HUES48 (cell line): ENCODE measurements at regions not wholly inside any gene's neighbourhood (a gene's known extent, or its start where the extent isn't known, plus 50 kb on each side); places are given as distances from the start of the nearest gene placed in this dataset.
"Not testable (repeated sequence)": the region's sequence is repeated elsewhere in the genome, so short reads cannot be mapped to it uniquely, and the experiment has no call there.

Experiments used
- H3K27ac ChIP-seq: one replicate; pipeline ENCODE4 v1.7.0; 2013; ENCODE audit warnings: low read depth, low read length, inconsistent platforms
- H3K27me3 ChIP-seq: 2 replicates; pipeline ENCODE4 v1.6.1; 2013; ENCODE audit warnings: mild to moderate bottlenecking, low read length; ENCODE audit not compliant: control insufficient read depth, insufficient read depth
- H3K36me3 ChIP-seq: 2 replicates; pipeline ENCODE4 v1.6.1; 2013; ENCODE audit warnings: low read length; ENCODE audit not compliant: control insufficient read depth, insufficient read depth
- H3K4me1 ChIP-seq: 2 replicates; pipeline ENCODE4 v1.6.1; 2013; ENCODE audit warnings: mild to moderate bottlenecking, low read length; ENCODE audit not compliant: control insufficient read depth, insufficient read depth
- H3K4me3 ChIP-seq: 2 replicates; pipeline ENCODE4 v1.5.1; 2013; ENCODE audit warnings: mild to moderate bottlenecking, low read depth, low read length
- H3K9ac ChIP-seq: 2 replicates; pipeline ENCODE4 v1.6.1; 2013; ENCODE audit warnings: mild to moderate bottlenecking, low read depth, low read length, moderate library complexity
- H3K9me3 ChIP-seq: 2 replicates; pipeline ENCODE4 v1.6.1; 2013; ENCODE audit warnings: low read length; ENCODE audit not compliant: control insufficient read depth, insufficient read depth

DNA sequence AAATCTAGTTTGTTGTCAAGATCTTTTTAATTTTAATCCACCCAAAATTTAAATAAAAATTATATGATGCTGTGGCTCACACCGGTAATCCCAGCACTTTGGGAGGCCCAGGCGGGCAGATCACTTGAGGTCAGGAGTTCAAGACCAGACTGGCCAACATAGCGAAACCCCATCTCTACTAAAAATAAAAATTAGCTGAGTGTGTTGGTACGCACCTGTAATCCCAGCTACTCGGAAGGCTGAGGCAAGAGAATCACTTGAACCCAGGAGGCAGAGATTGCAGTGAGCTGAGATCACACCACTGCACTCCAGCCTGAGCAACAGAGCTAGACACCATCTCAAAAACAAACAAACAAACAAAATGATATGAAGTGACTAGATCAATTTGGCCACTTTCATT lies 253.0 kb upstream of the MGMT start:
- H3K36me3 ChIP-seq, H3K4me1 ChIP-seq, H3K4me3 ChIP-seq, H3K9ac ChIP-seq, H3K27me3 ChIP-seq, H3K27ac ChIP-seq, H3K9me3 ChIP-seq: not testable (repeated sequence)

DNA sequence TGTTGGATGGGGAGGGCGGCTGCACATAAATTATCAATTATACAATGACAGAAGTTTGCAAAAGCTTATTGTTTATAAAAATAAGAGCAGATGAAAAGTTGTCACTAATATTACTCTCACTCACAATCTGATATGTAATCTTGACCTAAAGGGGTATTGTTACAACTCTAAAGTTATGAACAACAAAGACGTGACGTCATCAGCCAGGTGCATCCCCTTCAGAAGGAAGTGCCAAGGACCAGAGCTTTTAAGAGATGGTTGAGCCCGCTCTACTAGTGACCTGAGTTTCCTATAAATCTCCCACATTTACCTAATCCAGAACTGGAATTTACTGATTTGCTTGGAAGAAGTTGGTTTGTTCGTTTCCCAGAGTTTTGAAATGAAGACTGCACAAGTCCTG lies 247.7 kb upstream of the MGMT start:
- no peaks in the 10 kb centered on the region for H3K9me3 ChIP-seq
- H3K27me3 ChIP-seq, result no peaks in the 10 kb centered on the region
- H3K4me3 ChIP-seq, result no peak overlapping the region
- no peaks in the 10 kb centered on the region for H3K36me3 ChIP-seq
- peaks cover 6% of the 10 kb centered on the region; the same call in 1 of the 2 replicates for H3K4me1 ChIP-seq
- no peak overlapping the region for H3K27ac ChIP-seq
- no peak overlapping the region for H3K9ac ChIP-seq

DNA sequence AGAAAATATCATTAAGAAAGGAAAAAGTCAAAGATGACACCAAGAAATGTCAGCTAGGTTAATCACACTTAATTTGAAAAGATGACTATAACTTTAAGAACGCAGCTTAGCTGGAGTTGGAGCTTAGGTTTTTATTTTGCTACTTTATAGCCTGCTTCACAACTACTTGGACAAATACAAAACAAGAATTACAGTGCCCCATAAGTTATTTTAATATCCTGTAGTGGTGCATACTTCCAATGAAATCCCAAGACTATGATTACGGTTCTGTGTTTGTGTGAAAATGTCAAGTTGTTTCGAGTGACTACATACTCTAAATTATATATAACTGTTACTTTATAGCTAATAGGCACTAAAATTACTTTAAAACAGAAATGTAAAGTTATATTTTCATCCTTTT lies 244.6 kb upstream of the MGMT start:
- H3K9me3 ChIP-seq, result no peaks in the 10 kb centered on the region

DNA sequence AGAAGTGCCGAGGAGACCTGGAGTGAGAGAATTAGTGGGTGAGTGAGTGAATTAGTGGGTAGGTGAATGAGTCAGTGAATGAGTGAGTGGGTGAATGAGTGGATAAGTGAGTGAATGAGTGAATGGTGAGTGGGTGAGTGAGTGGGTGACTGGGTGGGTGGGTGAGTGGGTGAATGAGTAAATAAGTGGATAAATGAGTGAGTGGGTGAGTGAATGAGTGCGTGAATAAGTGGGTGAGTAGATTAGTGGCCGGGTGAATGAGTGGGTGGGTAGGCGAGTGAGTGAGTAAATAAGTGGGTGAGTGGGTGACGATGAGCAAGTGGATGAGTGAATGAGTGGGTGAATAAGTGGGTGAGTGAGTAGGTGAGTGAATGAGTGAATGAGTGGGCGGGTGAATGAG lies 243.7 kb upstream of the MGMT start:
- no peaks in the 10 kb centered on the region for H3K36me3 ChIP-seq
- peaks cover 6% of the 10 kb centered on the region; the same call in 1 of the 2 replicates for H3K4me1 ChIP-seq
- H3K4me3 ChIP-seq, result no peak overlapping the region
- no peak overlapping the region for H3K27ac ChIP-seq
- no peaks in the 10 kb centered on the region for H3K27me3 ChIP-seq
- no peak overlapping the region for H3K9ac ChIP-seq
- H3K9me3 ChIP-seq, result no peaks in the 10 kb centered on the region

More for the DNA sequence above, 244.6 kb upstream of the MGMT start:
- no peak overlapping the region for H3K9ac ChIP-seq
- H3K27me3 ChIP-seq, result no peaks in the 10 kb centered on the region
- no peak overlapping the region for H3K27ac ChIP-seq
- no peaks in the 10 kb centered on the region for H3K36me3 ChIP-seq
- peaks cover 6% of the 10 kb centered on the region; the same call in 1 of the 2 replicates for H3K4me1 ChIP-seq
- H3K4me3 ChIP-seq, result no peak overlapping the region

DNA sequence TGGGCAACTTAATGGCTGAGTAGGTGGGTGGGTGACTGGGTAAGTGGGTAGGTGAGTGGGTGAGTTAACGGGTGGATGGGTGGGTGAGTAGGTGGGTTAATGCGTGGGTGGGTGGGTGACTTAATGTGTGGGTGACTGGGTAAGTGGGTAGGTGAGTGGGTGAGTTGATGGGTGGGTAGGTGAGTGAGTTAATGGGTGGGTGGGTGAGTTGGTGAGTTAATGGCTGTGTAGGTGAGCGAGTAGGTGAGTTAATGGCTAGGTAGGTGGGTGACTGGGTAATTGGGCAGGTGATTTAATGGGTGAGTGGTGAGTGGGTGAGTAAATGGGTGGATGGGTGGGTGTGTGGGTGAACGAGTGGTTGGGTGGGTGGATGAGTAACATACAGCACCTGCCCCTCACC lies 243.0 kb upstream of the MGMT start:
- no peaks in the 10 kb centered on the region for H3K36me3 ChIP-seq
- peaks cover 6% of the 10 kb centered on the region; the same call in 1 of the 2 replicates for H3K4me1 ChIP-seq
- H3K27me3 ChIP-seq, result no peaks in the 10 kb centered on the region
- H3K9me3 ChIP-seq, result no peaks in the 10 kb centered on the region
- no peak overlapping the region for H3K4me3 ChIP-seq
- H3K9ac ChIP-seq, result no peak overlapping the region
- no peak overlapping the region for H3K27ac ChIP-seq

DNA sequence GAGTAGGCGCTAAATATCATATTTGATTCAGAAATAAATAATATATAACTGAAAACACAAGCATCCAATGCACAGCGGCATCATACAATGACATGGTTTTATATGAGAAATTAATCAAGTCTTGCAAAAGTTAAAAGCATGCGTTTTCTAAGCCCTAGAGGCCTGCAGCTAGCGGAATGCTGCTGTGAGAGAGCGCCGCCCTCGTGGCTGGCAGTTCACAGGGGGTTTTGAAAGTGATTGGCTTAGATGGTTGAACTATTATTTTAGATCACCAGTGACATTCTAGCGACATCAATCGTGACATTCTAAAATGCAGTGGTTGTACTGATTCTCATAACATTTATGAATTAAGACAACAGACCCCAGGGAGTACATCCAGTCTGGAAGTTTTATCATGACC lies 235.2 kb upstream of the MGMT start:
- no peaks in the 10 kb centered on the region for H3K4me1 ChIP-seq
- H3K36me3 ChIP-seq, result no peaks in the 10 kb centered on the region
- H3K27ac ChIP-seq, result no peak overlapping the region
- H3K4me3 ChIP-seq, result no peak overlapping the region
- H3K27me3 ChIP-seq, result no peaks in the 10 kb centered on the region
- H3K9ac ChIP-seq, result no peak overlapping the region
- H3K9me3 ChIP-seq, result no peaks in the 10 kb centered on the region

DNA sequence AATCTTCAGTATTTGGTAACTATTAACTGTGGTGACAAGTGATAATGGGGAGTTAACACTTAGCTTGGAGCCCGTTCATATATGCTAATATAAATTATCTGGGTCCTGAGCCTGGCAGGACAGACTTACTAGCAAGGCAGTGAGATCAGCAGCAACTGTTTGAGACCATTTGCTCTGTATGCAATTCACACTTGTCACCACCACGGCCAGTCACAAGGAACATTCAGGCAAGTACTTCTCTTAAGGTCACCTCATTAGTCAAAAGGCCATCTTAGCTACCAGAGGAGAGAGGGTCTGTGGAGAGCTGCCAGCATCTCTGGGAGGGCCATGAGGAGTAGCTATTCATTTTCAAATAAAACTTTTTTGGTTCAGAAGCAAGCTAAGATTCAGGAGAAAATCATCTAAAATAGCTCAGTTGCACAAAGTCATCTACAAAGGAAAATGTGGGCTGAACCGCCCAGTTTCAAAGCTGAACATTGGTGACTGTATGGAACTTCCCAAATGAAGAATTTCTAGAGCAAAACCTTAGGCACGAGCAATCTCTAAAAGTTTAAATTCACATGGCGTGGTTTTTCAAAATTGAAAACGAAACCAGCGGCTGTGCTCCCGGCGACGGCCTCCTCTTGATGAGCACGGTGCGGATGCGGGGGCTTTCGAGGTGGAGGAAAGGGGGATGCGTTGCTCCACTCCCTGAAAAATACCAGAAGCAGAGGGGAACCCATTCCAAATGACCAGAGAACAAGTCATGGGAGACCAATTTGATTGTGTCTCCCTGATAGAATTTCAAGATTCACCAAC lies 233.5 kb upstream of the MGMT start:
- Histone ChIP-seq H3K9ac (no peak overlapping the region), H3K9me3 (no peaks in the 10 kb centered on the region), H3K27ac (no peak overlapping the region), H3K4me1 (no peaks in the 10 kb centered on the region), H3K4me3 (no peak overlapping the region), H3K27me3 (no peaks in the 10 kb centered on the region), H3K36me3 (no peaks in the 10 kb centered on the region)

DNA sequence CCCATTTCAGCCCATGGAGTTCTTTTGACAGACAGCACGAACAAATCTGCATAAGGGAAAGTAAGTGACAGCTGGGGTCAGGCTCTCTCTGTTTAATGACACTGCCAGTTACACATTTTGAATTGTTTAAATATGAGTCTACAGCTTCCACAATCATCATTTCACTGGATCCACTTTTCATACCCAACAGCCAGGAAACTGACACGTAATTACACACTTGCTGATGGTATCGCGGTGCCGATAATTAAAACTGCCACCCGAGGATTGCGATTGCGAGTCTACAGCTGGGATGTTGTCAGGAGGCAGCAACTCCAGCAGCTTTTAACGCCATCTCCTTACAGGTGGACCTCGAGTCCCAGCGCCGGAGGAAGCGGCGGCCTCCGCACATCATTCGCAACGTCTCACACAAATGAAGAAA lies 230.8 kb upstream of the MGMT start:
- Histone ChIP-seq H3K27ac (no peak overlapping the region), H3K4me1 (no peaks in the 10 kb centered on the region), H3K4me3 (no peak overlapping the region), H3K9ac (no peak overlapping the region), H3K27me3 (no peaks in the 10 kb centered on the region), H3K36me3 (no peaks in the 10 kb centered on the region), H3K9me3 (no peaks in the 10 kb centered on the region)

DNA sequence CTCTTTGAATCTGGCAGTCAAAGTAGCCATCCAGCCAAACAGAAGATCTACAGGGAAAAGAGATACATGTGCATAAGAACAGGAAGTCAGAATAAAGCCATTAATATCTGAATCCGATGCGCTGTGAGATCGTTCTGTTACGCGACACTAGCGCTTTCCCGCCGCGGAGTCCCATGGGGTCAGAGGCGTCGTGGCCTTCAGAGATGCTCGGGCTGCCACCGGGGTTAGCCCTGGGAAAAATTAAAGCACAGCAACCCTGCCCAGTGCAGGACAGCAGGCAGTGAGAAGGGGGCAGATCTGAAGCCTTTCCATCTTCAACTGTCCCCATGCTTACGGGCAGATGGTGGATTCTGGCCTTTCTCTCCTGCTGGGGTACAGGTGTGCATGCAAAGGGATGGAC lies 225.6 kb upstream of the MGMT start:
- Histone ChIP-seq H3K27me3 (no peaks in the 10 kb centered on the region), H3K9ac (no peak overlapping the region), H3K4me1 (no peaks in the 10 kb centered on the region), H3K27ac (no peak overlapping the region), H3K9me3 (no peaks in the 10 kb centered on the region), H3K4me3 (no peak overlapping the region), H3K36me3 (no peaks in the 10 kb centered on the region)

DNA sequence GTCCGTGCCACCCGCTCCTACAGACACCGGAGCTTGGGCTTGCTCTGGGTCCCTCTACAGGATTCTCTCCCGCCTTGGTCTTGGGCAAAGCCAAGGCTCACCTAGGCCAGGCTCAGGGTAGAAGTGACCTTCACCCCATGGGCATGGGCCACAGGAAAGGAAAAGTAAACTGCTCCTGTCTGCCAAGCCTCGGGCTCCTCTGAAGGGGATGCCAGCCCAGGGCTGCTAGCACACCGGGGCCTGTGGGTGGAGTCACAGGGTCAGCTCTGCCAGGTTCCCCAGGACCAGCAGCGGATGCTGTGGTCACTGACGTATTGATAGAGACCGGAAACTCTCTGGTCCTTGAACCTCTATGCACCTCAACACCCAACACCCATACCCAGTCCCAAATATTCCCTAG lies 222.7 kb upstream of the MGMT start:
- H3K27ac ChIP-seq, result no peak overlapping the region
- H3K4me3 ChIP-seq, result no peak overlapping the region
- no peaks in the 10 kb centered on the region for H3K9me3 ChIP-seq
- no peak overlapping the region for H3K9ac ChIP-seq
- H3K4me1 ChIP-seq, result no peaks in the 10 kb centered on the region
- H3K27me3 ChIP-seq, result no peaks in the 10 kb centered on the region
- no peaks in the 10 kb centered on the region for H3K36me3 ChIP-seq

DNA sequence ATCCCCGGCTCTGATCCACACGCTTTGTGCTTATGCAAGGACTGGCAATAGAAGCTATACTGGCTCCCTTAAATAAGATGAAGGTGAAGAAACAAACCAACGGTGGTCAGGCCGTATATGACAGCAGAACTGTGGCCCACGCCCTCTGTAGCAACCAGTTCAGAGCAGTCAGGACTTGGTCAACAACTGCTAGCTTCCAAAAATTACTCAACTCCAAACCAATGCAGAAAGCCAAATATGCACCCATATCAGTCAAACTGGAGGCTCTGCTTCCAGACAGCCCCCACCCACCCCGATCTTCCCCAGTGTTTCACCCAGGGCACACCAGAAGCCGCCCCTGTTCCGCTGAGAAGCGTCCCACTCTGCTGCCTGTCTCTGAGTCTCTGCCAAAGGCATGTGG lies 222.3 kb upstream of the MGMT start:
- H3K36me3 ChIP-seq, result no peaks in the 10 kb centered on the region
- no peaks in the 10 kb centered on the region for H3K4me1 ChIP-seq
- H3K27ac ChIP-seq, result no peak overlapping the region
- H3K9me3 ChIP-seq, result no peaks in the 10 kb centered on the region
- no peak overlapping the region for H3K4me3 ChIP-seq
- H3K27me3 ChIP-seq, result no peaks in the 10 kb centered on the region
- H3K9ac ChIP-seq, result no peak overlapping the region
